SK-N-SH treated with all-trans-retinoic acid at 6 μM for 48 hours (cell line): ENCODE measurements at regions not wholly inside any gene's neighbourhood (a gene's known extent, or its start where the extent isn't known, plus 50 kb on each side); places are given as distances from the start of the nearest gene placed in this dataset.

Experiments used
- ARNTL ChIP-seq: fragments of 450-650 bp; formaldehyde crosslinking; IDR thresholded peaks from 2 replicates; pipeline ENCODE4 v1.5.0; 2020; ENCODE audit warnings: low read depth, mild to moderate bottlenecking, moderate library complexity, borderline replicate concordance
- OSR1 ChIP-seq: fragments of 250-450 bp; sonication (Bioruptor Pico); IDR thresholded peaks from 2 replicates; pipeline ENCODE4 v1.8.0; 2022; ENCODE audit warnings: moderate library complexity, mild to moderate bottlenecking, inconsistent platforms
- TOX ChIP-seq: fragments of 250-450 bp; sonication (Bioruptor Pico); IDR thresholded peaks from 2 replicates; pipeline ENCODE4 v1.8.0; 2021; ENCODE audit warnings: mild to moderate bottlenecking, moderate library complexity, borderline replicate concordance
- ZNF8 ChIP-seq: fragments of 450-650 bp; formaldehyde crosslinking; IDR thresholded peaks from 2 replicates; pipeline ENCODE4 v1.5.0; 2020; ENCODE audit warnings: mild to moderate bottlenecking, moderate library complexity
- TF ChIP-seq, protein P1 (sequence below): fragments of 250-450 bp; sonication (Bioruptor Pico); IDR thresholded peaks from 2 replicates; pipeline ENCODE4 v1.5.0; 2020; ENCODE audit warnings: mild to moderate bottlenecking, moderate library complexity

GRCh38 chr16:19367335-19367734 is 50.3 kb upstream of the TMC5 start (continued):
- TF ChIP-seq TOX (no peak), ZNF8 (CRISPR knock-in tag) (no peak), OSR1 (no peak), ARNTL (CRISPR knock-in tag) (no peak)
- TF ChIP-seq, protein P1, sequence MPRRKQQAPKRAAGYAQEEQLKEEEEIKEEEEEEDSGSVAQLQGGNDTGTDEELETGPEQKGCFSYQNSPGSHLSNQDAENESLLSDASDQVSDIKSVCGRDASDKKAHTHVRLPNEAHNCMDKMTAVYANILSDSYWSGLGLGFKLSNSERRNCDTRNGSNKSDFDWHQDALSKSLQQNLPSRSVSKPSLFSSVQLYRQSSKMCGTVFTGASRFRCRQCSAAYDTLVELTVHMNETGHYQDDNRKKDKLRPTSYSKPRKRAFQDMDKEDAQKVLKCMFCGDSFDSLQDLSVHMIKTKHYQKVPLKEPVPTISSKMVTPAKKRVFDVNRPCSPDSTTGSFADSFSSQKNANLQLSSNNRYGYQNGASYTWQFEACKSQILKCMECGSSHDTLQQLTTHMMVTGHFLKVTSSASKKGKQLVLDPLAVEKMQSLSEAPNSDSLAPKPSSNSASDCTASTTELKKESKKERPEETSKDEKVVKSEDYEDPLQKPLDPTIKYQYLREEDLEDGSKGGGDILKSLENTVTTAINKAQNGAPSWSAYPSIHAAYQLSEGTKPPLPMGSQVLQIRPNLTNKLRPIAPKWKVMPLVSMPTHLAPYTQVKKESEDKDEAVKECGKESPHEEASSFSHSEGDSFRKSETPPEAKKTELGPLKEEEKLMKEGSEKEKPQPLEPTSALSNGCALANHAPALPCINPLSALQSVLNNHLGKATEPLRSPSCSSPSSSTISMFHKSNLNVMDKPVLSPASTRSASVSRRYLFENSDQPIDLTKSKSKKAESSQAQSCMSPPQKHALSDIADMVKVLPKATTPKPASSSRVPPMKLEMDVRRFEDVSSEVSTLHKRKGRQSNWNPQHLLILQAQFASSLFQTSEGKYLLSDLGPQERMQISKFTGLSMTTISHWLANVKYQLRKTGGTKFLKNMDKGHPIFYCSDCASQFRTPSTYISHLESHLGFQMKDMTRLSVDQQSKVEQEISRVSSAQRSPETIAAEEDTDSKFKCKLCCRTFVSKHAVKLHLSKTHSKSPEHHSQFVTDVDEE (CRISPR knock-in tag), result no peak
